Fibroblast of pulmonary artery (primary cell): ENCODE measurements at regions not wholly inside any gene's neighbourhood (a gene's known extent, or its start where the extent isn't known, plus 50 kb on each side); places are given as distances from the start of the nearest gene placed in this dataset.
"Not testable (repeated sequence)": the region's sequence is repeated elsewhere in the genome, so short reads cannot be mapped to it uniquely, and the experiment has no call there.

ENCODE experiments used
- DNase-seq: peaks from one replicate; pipeline ENCODE4 v3.0.0-alpha.2; 2010; ENCODE audit warnings: low read depth
- H3K4me3 ChIP-seq: replicated peaks from 2 replicates; pipeline ENCODE4 v1.5.1; 2011; ENCODE audit warnings: low read depth, mild to moderate bottlenecking, control low read depth, low read length, moderate library complexity
- CTCF ChIP-seq: IDR thresholded peaks from 2 replicates; pipeline ENCODE4 v1.5.1; 2011; ENCODE audit warnings: mild to moderate bottlenecking, control low read depth, low read length, inconsistent platforms; ENCODE audit errors: missing control alignments

GRCh38 chr2:185265747-185266146, 472.9 kb upstream of the FSIP2 start:
- no peak for TF ChIP-seq CTCF
- no peak overlapping the region for H3K4me3 ChIP-seq
- no peak for DNase-seq

- TF ChIP-seq CTCF, result no peak
- no peak for DNase-seq
- H3K4me3 ChIP-seq, result no peak overlapping the region
Observed at GRCh38 chr2:185268651-185269050, 470.0 kb upstream of the FSIP2 start.

GRCh38 chr2:185274718-185275484, 463.7 kb upstream of the FSIP2 start:
- H3K4me3 ChIP-seq, result no peak overlapping the region
- no peak for TF ChIP-seq CTCF
- no peak for DNase-seq

GRCh38 chr2:185275979-185276378, 462.6 kb upstream of the FSIP2 start:
- not testable (repeated sequence) for DNase-seq, H3K4me3 ChIP-seq

- no peak for TF ChIP-seq CTCF
- no peak for DNase-seq
- H3K4me3 ChIP-seq, result no peak overlapping the region
Observed at GRCh38 chr2:185278761-185279160, 459.8 kb upstream of the FSIP2 start.

GRCh38 chr2:185279999-185280398, 458.6 kb upstream of the FSIP2 start:
- peak; percentile 45 for DNase-seq
- peak; percentile 53 for TF ChIP-seq CTCF
- H3K4me3 ChIP-seq, result no peak overlapping the region

GRCh38 chr2:185284696-185285095, 453.9 kb upstream of the FSIP2 start:
- TF ChIP-seq CTCF, result no peak
- no peak overlapping the region for H3K4me3 ChIP-seq
- no peak for DNase-seq

GRCh38 chr2:185290012-185290411, 448.6 kb upstream of the FSIP2 start:
- not testable (repeated sequence) for DNase-seq, H3K4me3 ChIP-seq
